Gastroesophageal sphincter (tissue), 4 donors: ENCODE measurements at regions not wholly inside any gene's neighbourhood (a gene's known extent, or its start where the extent isn't known, plus 50 kb on each side); places are given as distances from the start of the nearest gene placed in this dataset.

Source experiments
- ATAC-seq: fragments of 150-250 bp; one replicate; pipeline ENCODE4 v1.9.1; 2016; ENCODE audit warnings: mild to moderate bottlenecking, moderate library complexity
- H3K27ac ChIP-seq, 4 donors: fragments of 200-600 bp; sonication (generic) in 3 of 4; 1 replicate in 3 of 4; 2 replicates in 1 of 4; pipeline ENCODE4 v1.5.1; 2016 to 2019
- H3K27me3 ChIP-seq: fragments of 200-600 bp; sonication (generic); one replicate; pipeline ENCODE4 v1.5.1; 2019
- H3K36me3 ChIP-seq, 2 donors: fragments of 200-600 bp; sonication (generic); one replicate each; pipeline ENCODE4 v1.5.1; 2019; ENCODE audit warnings: control low read depth in 1 of 2
- H3K4me1 ChIP-seq, 3 donors: fragments of 200-600 bp; sonication (generic); 1 replicate in 2 of 3; 2 replicates in 1 of 3; pipeline ENCODE4 v1.5.1; 2016 to 2019; ENCODE audit warnings: control low read depth in 2 of 3
- H3K4me3 ChIP-seq, 2 donors: fragments of 200-600 bp; sonication (generic); one replicate each; pipeline ENCODE4 v1.5.1; 2019; ENCODE audit warnings: mild to moderate bottlenecking in 1 of 2, moderate library complexity in 1 of 2
- H3K9me3 ChIP-seq, 3 donors: fragments of 200-600 bp; sonication (generic); one replicate each; pipeline ENCODE4 v1.5.1; 2017 to 2019; ENCODE audit warnings: control low read depth in 2 of 3
- CTCF ChIP-seq, 4 experiments: fragments of 200-600 bp in 2 of 4; fragments of 450-650 bp in 2 of 4; sonication (generic) in 1 of 4; IDR thresholded peaks; one replicate each; pipeline ENCODE4 v1.5.1; 2017 to 2019; ENCODE audit warnings: antibody characterized with exemption in 4 of 4, mild to moderate bottlenecking in 2 of 4, moderate library complexity in 2 of 4
- EP300 ChIP-seq: sonication (generic); formaldehyde crosslinking; IDR thresholded peaks from one replicate; pipeline ENCODE4 v1.6.1; 2017; ENCODE audit warnings: antibody characterized with exemption, mild to moderate bottlenecking
- POLR2A ChIP-seq, 2 donors: fragments of 450-650 bp; IDR thresholded peaks; one replicate each; pipeline ENCODE4 v1.6.1; 2017; ENCODE audit warnings: antibody characterized with exemption in 2 of 2, mild to moderate bottlenecking in 2 of 2, moderate library complexity in 1 of 2
- POLR2AphosphoS5 ChIP-seq: sonication (generic); formaldehyde crosslinking; IDR thresholded peaks from one replicate; pipeline ENCODE4 v1.6.1; 2017; ENCODE audit warnings: antibody characterized with exemption
- WGBS, 2 donors: methylation state at CpG; one replicate each; pipeline ENCODE4 v1.1.5; 2018; ENCODE audit warnings: low coverage in 1 of 2; 5-methylcytosine and 5-hydroxymethylcytosine counted together

- no peaks in the 10 kb centered on the region for H3K9me3 ChIP-seq
- H3K27ac ChIP-seq, result no peak overlapping the region
- H3K27me3 ChIP-seq, result peaks cover 3% of the 10 kb centered on the region
- no peak for TF ChIP-seq CTCF (IDR thresholded peaks at IDR 0.05)
- TF ChIP-seq EP300, result no peak
- no peak for TF ChIP-seq POLR2AphosphoS5
- no peak for TF ChIP-seq POLR2A (IDR thresholded peaks at IDR 0.05)
- no peaks in the 10 kb centered on the region for H3K36me3 ChIP-seq
- no peaks in the 10 kb centered on the region for H3K4me1 ChIP-seq
- H3K4me3 ChIP-seq, result no peak overlapping the region
- ATAC-seq, result no peak
- 100% methylated on average over 2 of the region's 2 CpGs for WGBS, 2 donors
These were observed 269.5 kb downstream of the HS3ST3A1 start for GRCh38 chr17:13332207-13332606.

GRCh38 chr17:13329421-13329820, 272.3 kb downstream of the HS3ST3A1 start:
- H3K27ac ChIP-seq, result no peak overlapping the region
- H3K4me1 ChIP-seq, result no peaks in the 10 kb centered on the region
- no peak for ATAC-seq
- peaks cover 3% of the 10 kb centered on the region for H3K27me3 ChIP-seq
- no peaks in the 10 kb centered on the region for H3K36me3 ChIP-seq
- H3K4me3 ChIP-seq, result no peak overlapping the region
- 91 to 100% methylated on average over 3 of the region's 3 CpGs for WGBS, 2 donors
- H3K9me3 ChIP-seq, result no peaks in the 10 kb centered on the region
- no peak for TF ChIP-seq POLR2A (IDR thresholded peaks at IDR 0.05)
- no peak for TF ChIP-seq CTCF (IDR thresholded peaks at IDR 0.05)
- TF ChIP-seq POLR2AphosphoS5, result no peak
- TF ChIP-seq EP300, result no peak

DNA sequence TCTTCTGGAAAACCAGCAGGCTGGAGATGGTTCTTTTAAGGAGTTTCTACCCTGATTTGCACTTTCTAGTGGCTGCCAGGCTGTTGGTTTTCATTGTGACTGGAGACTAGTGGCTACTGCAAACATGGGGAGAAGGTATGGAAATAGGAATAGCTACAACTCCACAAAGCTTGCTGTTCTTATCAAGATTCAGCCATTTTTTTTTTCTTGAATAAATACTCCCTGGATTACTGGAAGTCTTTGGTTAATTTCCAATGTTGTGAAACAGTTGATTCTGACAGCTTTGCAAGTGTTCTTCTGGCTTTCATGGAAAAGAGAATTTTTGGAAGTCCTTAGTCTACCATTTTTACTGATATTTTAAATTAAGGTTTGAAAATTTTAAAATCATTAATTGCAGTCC, 277.7 kb downstream of the HS3ST3A1 start:
- Histone ChIP-seq H3K9me3 (no peaks in the 10 kb centered on the region), H3K36me3 (no peaks in the 10 kb centered on the region), H3K27ac (no peak overlapping the region), H3K4me1 (no peaks in the 10 kb centered on the region), H3K4me3 (no peak overlapping the region), H3K27me3 (no peaks in the 10 kb centered on the region)
- TF ChIP-seq POLR2A (IDR thresholded peaks at IDR 0.05) (no peak), CTCF (IDR thresholded peaks at IDR 0.05) (no peak), POLR2AphosphoS5 (no peak), EP300 (no peak)
- no peak for ATAC-seq

GRCh38 chr17:13321951-13322701, 279.6 kb downstream of the HS3ST3A1 start:
- no peak for TF ChIP-seq CTCF (IDR thresholded peaks at IDR 0.05)
- no peak for TF ChIP-seq EP300
- no peak for TF ChIP-seq POLR2AphosphoS5
- TF ChIP-seq POLR2A (IDR thresholded peaks at IDR 0.05), result no peak
- no peak overlapping the region for H3K4me3 ChIP-seq
- no peaks in the 10 kb centered on the region for H3K4me1 ChIP-seq
- no peaks in the 10 kb centered on the region for H3K36me3 ChIP-seq
- ATAC-seq, result no peak
- H3K27ac ChIP-seq, result no peak overlapping the region
- H3K27me3 ChIP-seq, result no peaks in the 10 kb centered on the region
- 90 to 100% methylated on average over 2 of the region's 3 CpGs for WGBS, 2 donors
- no peaks in the 10 kb centered on the region for H3K9me3 ChIP-seq

GRCh38 chr17:13320046-13320785, 281.5 kb downstream of the HS3ST3A1 start:
- no peaks in the 10 kb centered on the region for H3K9me3 ChIP-seq
- peak overlapping the region in 1 of 4 donors; percentile 32 for H3K27ac ChIP-seq
- 10 to 42% methylated on average over 3 to 4 of the region's 5 CpGs for WGBS, 2 donors
- ATAC-seq, result peak; percentile 57
- no peaks in the 10 kb centered on the region for H3K27me3 ChIP-seq
- no peaks in the 10 kb centered on the region for H3K36me3 ChIP-seq
- no peak for TF ChIP-seq POLR2AphosphoS5
- no peak for TF ChIP-seq EP300
- TF ChIP-seq POLR2A (IDR thresholded peaks at IDR 0.05), result no peak
- TF ChIP-seq CTCF (IDR thresholded peaks at IDR 0.05), result no peak
- H3K4me3 ChIP-seq, result no peak overlapping the region
- H3K4me1 ChIP-seq, result no peaks in the 10 kb centered on the region
